GM13977 (cell line): ENCODE measurements at regions not wholly inside any gene's neighbourhood (a gene's known extent, or its start where the extent isn't known, plus 50 kb on each side); places are given as distances from the start of the nearest gene placed in this dataset.

ENCODE experiments used
- DNase-seq: peaks from one replicate; pipeline ENCODE4 v3.0.0; 2012; ENCODE audit warnings: low spot score
- in situ Hi-C: fragments of 300-500 bp; cut with MboI; formaldehyde crosslinking; loops from one replicate; pipeline ENCODE4 v1.12.0; 2022; ENCODE audit warnings: low sequenced_read_pairs, low pct_unique_long_range_greater_than_20kb, mixed read lengths, inconsistent platforms; ENCODE audit not compliant: unreplicated experiment
- TF ChIP-seq, protein P1 (sequence below): IDR thresholded peaks from 2 replicates; pipeline ENCODE4 v1.5.1; 2012; ENCODE audit warnings: mild to moderate bottlenecking, control low read depth; ENCODE audit not compliant: insufficient read depth; ENCODE audit errors: extremely low read depth, missing control alignments

DNA sequence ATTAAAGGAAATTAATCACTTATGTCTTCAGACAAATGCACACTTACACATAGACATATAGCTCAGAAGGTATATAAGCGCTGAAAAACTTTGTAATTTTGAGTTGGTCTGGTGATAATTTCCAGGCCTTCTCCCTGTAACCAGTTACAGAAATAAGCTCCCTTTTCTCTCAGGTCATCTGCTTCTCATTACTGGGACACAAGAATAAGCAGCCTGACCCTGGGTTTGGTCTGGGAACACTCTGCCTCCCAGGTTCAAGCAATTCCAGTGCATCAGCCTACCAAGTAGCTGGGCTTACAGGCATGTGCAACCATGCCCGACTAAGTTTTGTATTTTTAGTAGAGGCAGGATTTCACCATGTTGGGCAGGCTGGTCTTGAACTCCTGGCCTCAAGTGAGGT lies 274.5 kb downstream of the LMO7 start:
- TF ChIP-seq, protein P1, sequence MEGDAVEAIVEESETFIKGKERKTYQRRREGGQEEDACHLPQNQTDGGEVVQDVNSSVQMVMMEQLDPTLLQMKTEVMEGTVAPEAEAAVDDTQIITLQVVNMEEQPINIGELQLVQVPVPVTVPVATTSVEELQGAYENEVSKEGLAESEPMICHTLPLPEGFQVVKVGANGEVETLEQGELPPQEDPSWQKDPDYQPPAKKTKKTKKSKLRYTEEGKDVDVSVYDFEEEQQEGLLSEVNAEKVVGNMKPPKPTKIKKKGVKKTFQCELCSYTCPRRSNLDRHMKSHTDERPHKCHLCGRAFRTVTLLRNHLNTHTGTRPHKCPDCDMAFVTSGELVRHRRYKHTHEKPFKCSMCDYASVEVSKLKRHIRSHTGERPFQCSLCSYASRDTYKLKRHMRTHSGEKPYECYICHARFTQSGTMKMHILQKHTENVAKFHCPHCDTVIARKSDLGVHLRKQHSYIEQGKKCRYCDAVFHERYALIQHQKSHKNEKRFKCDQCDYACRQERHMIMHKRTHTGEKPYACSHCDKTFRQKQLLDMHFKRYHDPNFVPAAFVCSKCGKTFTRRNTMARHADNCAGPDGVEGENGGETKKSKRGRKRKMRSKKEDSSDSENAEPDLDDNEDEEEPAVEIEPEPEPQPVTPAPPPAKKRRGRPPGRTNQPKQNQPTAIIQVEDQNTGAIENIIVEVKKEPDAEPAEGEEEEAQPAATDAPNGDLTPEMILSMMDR: no peak
- in situ Hi-C loops: no loop called here
- no peak for DNase-seq
